ENCODE measurements at regions not wholly inside any gene's neighbourhood (a gene's known extent, or its start where the extent isn't known, plus 50 kb on each side); places are given as distances from the start of the nearest gene placed in this dataset.
A peak's percentile ranks its signal among the peaks of the same experiment; 100 is the strongest.

DNA sequence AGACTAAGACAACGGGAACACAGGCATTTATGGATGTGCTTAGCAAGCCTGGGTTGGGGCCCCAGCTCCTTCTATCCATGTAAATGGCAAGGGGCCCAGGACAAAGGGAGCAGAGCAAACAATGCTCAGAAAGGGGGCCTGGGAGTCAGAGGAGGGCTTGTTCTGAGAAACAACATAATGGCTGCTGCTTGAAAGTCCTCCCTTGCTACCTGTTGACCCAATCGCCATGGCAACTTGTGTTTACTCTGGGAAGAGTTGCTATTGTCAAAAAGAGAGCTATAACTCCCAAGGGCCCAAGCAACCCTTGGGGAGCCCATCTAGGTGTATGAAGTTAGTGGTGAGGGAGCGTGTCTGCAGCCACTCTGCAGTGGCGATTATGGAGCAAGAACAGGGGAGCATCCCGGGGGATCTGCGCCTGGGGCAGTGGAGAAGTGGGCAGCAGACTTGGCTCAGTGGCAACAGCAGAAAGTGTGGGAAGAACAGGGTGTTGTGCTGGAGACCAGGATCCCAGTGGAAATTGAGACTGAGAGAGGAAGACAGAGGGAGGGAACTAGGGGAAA is 118.7 kb upstream of the NLRP1 start:
- no peaks in the 10 kb centered on the region; the same call in 1 of the 2 replicates for H3K27me3 ChIP-seq (ENCODE audit: control insufficient read depth, low read length)
- H3K79me2 ChIP-seq (ENCODE audit: control insufficient read depth, low read length): no peaks in the 10 kb centered on the region
- no peaks in the 10 kb centered on the region for H3K36me3 ChIP-seq (ENCODE audit: control insufficient read depth, low read length)
- H3F3A ChIP-seq (ENCODE audit: control insufficient read depth, insufficient read depth): no peaks in the 10 kb centered on the region
- H3K9me2 ChIP-seq (replicated peaks; ENCODE audit: control insufficient read depth, low read length): no peaks in the 10 kb centered on the region
- peaks cover under 1% of the 10 kb centered on the region; the same call in 1 of the 2 replicates for H3K9me3 ChIP-seq (ENCODE audit: control insufficient read depth, insufficient read depth, low read length)
- H4K20me1 ChIP-seq (ENCODE audit: control insufficient read depth, insufficient read depth, low read depth, low read length): no peaks in the 10 kb centered on the region
- TF ChIP-seq, protein P1, sequence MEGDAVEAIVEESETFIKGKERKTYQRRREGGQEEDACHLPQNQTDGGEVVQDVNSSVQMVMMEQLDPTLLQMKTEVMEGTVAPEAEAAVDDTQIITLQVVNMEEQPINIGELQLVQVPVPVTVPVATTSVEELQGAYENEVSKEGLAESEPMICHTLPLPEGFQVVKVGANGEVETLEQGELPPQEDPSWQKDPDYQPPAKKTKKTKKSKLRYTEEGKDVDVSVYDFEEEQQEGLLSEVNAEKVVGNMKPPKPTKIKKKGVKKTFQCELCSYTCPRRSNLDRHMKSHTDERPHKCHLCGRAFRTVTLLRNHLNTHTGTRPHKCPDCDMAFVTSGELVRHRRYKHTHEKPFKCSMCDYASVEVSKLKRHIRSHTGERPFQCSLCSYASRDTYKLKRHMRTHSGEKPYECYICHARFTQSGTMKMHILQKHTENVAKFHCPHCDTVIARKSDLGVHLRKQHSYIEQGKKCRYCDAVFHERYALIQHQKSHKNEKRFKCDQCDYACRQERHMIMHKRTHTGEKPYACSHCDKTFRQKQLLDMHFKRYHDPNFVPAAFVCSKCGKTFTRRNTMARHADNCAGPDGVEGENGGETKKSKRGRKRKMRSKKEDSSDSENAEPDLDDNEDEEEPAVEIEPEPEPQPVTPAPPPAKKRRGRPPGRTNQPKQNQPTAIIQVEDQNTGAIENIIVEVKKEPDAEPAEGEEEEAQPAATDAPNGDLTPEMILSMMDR (IDR thresholded peaks at IDR 0.05; ENCODE audit: low read depth, low read length, poor library complexity, severe bottlenecking): no peak
- TF ChIP-seq EZH2phosphoT487 (IDR thresholded peaks at IDR 0.05; ENCODE audit: borderline replicate concordance, low read length): no peak
- H3K4me1 ChIP-seq (ENCODE audit: control insufficient read depth, low read length): no peaks in the 10 kb centered on the region
- H3K4me2 ChIP-seq (ENCODE audit: low read length): no peak overlapping the region
- no peak overlapping the region for H3K27ac ChIP-seq (ENCODE audit: low read depth, low read length)
- no peak overlapping the region for H3K4me3 ChIP-seq (ENCODE audit: low read length)

DNA sequence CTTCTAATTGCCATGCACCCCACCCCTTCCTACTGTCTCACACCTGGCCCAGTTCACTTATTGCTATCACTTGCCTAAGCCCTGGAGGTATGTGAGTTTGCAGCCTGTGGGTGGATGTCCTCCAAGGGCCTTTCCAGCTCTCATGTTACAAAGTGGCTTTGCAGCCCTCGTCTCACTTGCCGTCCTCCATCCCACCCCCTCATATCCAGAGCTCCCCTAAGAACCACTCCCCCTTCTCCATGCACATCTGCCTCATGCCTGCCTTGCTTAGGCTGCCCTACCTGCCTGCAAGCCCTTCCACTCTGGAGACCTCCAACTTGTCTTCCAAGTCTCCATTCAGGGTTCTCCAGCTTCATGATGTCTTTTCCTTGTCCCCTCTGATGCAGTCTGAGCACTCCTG is 119.4 kb upstream of the NLRP1 start:
- Histone ChIP-seq H3K27me3 (ENCODE audit: control insufficient read depth, low read length) (no peaks in the 10 kb centered on the region), H3K36me3 (ENCODE audit: control insufficient read depth, low read length) (no peaks in the 10 kb centered on the region), H3K27ac (ENCODE audit: low read depth, low read length) (no peak overlapping the region)

DNA sequence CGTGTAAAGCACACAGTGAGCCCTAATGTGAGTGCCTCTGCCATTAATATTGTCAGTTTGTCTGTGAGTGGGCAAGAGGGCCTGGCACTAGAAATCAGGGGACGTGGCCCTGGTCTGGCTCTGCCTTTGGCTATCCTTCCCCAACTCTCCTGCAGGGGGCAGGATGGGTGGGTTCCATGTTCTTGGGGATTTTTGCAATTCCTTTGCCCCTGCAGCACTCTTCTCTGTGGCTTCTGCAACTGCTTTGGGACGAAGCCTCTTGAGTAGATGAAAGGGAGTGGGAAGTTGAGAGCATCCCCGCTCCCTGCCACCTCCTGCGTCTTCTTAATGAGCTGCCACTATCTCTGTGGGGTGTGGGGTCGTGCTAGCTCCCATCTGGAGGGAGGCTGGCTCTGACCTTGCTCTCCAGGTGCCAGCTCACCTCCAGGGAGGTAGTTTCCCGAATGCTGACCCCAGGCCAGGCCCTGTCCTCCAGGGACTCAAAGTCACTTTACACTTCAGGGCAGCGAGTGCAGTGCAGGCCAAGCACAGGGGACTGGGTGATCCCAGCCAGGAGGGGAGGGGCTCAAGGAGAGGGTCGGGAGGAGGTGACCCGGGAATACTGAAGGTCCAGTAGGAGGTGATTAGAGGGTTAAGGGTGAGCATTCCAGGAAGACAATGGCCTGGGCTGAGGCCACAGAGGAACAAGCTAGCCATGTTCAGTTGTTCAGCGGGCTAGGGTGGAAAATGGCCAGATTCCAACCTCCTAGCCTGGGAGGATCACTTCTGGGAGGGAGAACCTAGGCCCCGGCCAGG is 121.0 kb upstream of the NLRP1 start:
- Histone ChIP-seq H3K4me2 (ENCODE audit: low read length) (no peak overlapping the region), H3K27me3 (ENCODE audit: control insufficient read depth, low read length) (no peaks in the 10 kb centered on the region), H3K9me3 (ENCODE audit: control insufficient read depth, insufficient read depth, low read length) (peaks cover 4% of the 10 kb centered on the region), H3K4me1 (ENCODE audit: control insufficient read depth, low read length) (no peaks in the 10 kb centered on the region), H3K79me2 (ENCODE audit: control insufficient read depth, low read length) (no peaks in the 10 kb centered on the region), H3K9me2 (replicated peaks; ENCODE audit: control insufficient read depth, low read length) (no peaks in the 10 kb centered on the region), H3K36me3 (ENCODE audit: control insufficient read depth, low read length) (no peaks in the 10 kb centered on the region), H3F3A (ENCODE audit: control insufficient read depth, insufficient read depth) (no peaks in the 10 kb centered on the region), H4K20me1 (ENCODE audit: control insufficient read depth, insufficient read depth, low read depth, low read length) (no peaks in the 10 kb centered on the region), H3K27ac (ENCODE audit: low read depth, low read length) (no peak overlapping the region), H3K4me3 (ENCODE audit: low read length) (no peak overlapping the region)
- TF ChIP-seq EZH2phosphoT487 (IDR thresholded peaks at IDR 0.05; ENCODE audit: borderline replicate concordance, low read length): no peak
- TF ChIP-seq, protein P1 (IDR thresholded peaks at IDR 0.05; ENCODE audit: low read depth, low read length, poor library complexity, severe bottlenecking): peak; percentile 60

More for the DNA sequence above, 119.4 kb upstream of the NLRP1 start:
- no peaks in the 10 kb centered on the region for H3K79me2 ChIP-seq (ENCODE audit: control insufficient read depth, low read length)
- no peaks in the 10 kb centered on the region for H4K20me1 ChIP-seq (ENCODE audit: control insufficient read depth, insufficient read depth, low read depth, low read length)
- H3F3A ChIP-seq (ENCODE audit: control insufficient read depth, insufficient read depth): no peaks in the 10 kb centered on the region
- H3K4me3 ChIP-seq (ENCODE audit: low read length): no peak overlapping the region
- TF ChIP-seq, protein P1 (IDR thresholded peaks at IDR 0.05; ENCODE audit: low read depth, low read length, poor library complexity, severe bottlenecking): no peak
- TF ChIP-seq EZH2phosphoT487 (IDR thresholded peaks at IDR 0.05; ENCODE audit: borderline replicate concordance, low read length): no peak
- H3K4me1 ChIP-seq (ENCODE audit: control insufficient read depth, low read length): no peaks in the 10 kb centered on the region
- H3K9me3 ChIP-seq (ENCODE audit: control insufficient read depth, insufficient read depth, low read length): peaks cover 4% of the 10 kb centered on the region
- no peaks in the 10 kb centered on the region for H3K9me2 ChIP-seq (replicated peaks; ENCODE audit: control insufficient read depth, low read length)
- no peak overlapping the region for H3K4me2 ChIP-seq (ENCODE audit: low read length)
